ENCODE measurements at regions not wholly inside any gene's neighbourhood (a gene's known extent, or its start where the extent isn't known, plus 50 kb on each side); places are given as distances from the start of the nearest gene placed in this dataset.

DNA sequence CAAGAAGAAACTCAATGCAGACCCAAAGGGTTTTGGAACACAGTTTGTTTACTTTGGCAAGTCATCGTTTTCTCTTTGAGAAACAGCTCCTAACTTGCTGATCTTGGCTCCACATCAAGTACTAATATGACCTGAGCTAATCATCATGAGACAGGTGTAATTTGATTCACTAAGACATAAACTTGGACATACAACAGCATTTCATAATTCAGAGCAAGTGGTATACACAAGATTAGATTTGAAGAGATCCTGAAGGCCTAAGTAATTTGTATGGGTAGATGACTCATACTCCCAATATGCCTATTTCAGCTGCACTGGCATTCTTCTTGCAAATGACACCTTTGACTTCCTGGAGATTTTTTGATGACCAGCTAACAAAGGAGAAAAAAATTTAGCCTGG lies 1521.7 kb downstream of the RPA4 start:
- TF ChIP-seq, protein P1, sequence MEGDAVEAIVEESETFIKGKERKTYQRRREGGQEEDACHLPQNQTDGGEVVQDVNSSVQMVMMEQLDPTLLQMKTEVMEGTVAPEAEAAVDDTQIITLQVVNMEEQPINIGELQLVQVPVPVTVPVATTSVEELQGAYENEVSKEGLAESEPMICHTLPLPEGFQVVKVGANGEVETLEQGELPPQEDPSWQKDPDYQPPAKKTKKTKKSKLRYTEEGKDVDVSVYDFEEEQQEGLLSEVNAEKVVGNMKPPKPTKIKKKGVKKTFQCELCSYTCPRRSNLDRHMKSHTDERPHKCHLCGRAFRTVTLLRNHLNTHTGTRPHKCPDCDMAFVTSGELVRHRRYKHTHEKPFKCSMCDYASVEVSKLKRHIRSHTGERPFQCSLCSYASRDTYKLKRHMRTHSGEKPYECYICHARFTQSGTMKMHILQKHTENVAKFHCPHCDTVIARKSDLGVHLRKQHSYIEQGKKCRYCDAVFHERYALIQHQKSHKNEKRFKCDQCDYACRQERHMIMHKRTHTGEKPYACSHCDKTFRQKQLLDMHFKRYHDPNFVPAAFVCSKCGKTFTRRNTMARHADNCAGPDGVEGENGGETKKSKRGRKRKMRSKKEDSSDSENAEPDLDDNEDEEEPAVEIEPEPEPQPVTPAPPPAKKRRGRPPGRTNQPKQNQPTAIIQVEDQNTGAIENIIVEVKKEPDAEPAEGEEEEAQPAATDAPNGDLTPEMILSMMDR (conservative IDR thresholded peaks at IDR 0.05; ENCODE audit: low read depth, low read length), result no peak
- no peak overlapping the region for H3K4me3 ChIP-seq (ENCODE audit: low read depth, low read length)
- no peak for DNase-seq (ENCODE audit: low read depth)

DNA sequence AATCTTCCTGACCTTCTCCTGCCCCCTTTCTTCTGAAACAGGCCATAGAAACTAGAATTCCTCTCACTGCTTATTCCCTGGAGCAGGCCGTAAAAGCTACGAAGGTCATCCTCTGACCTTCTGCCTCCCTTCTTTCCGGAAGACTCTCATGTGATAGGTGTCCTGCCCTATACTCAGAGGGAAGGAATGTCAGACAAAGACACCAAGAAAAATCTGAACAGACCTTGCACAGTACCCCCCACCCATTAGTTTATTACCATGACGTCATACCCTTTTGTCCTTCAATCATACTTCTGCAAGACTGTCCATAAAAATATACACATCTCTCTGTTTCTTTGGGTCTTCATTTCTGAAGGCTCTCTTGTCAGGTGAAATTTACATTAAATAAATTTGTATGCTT lies 1523.9 kb downstream of the RPA4 start:
- DNase-seq (ENCODE audit: low read depth), result no peak
- TF ChIP-seq, protein P1 (conservative IDR thresholded peaks at IDR 0.05; ENCODE audit: low read depth, low read length), result no peak
- H3K4me3 ChIP-seq (ENCODE audit: low read depth, low read length), result no peak overlapping the region

DNA sequence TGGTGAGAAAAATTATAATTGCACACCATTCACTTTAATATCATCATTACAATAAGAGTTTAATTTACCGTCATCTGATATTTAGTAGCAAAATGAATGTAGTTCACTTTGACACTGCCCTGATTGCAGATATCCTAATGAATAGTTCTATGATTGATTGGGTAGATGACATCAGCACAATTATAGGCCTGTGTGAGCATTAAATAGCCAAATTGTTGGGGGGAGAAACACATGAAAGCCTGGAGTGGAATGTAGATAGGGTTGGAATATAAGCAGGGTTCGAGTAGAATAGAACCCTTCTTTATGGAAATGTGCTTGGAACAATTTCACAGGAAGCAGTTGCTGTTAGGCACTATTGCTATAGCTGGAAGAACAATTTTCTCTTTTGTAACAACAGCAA lies 1526.2 kb downstream of the RPA4 start:
- DNase-seq (ENCODE audit: low read depth), result no peak
- no peak overlapping the region for H3K4me3 ChIP-seq (ENCODE audit: low read depth, low read length)
- TF ChIP-seq, protein P1 (conservative IDR thresholded peaks at IDR 0.05; ENCODE audit: low read depth, low read length), result no peak

DNA sequence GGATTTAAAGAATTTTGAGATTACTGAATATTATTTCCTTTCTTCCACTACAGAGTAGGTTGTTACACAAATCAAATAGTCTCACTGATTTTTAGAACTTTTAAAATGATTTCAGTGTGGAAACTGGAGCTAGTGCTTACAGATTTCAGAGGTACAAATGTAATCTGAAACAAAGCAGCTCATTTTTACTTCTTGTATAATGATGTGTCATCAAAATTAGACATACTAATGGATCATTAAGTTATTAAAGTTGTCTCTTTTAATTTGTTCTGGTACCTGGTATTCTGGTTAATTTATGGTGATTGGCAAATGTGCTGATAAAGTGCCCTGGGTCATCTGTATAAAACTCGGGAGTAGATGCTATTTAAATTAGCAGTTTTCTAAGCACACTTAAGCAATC lies 1528.3 kb downstream of the RPA4 start:
- TF ChIP-seq, protein P1 (conservative IDR thresholded peaks at IDR 0.05; ENCODE audit: low read depth, low read length), result no peak
- H3K4me3 ChIP-seq (ENCODE audit: low read depth, low read length), result no peak overlapping the region
- DNase-seq (ENCODE audit: low read depth), result no peak

DNA sequence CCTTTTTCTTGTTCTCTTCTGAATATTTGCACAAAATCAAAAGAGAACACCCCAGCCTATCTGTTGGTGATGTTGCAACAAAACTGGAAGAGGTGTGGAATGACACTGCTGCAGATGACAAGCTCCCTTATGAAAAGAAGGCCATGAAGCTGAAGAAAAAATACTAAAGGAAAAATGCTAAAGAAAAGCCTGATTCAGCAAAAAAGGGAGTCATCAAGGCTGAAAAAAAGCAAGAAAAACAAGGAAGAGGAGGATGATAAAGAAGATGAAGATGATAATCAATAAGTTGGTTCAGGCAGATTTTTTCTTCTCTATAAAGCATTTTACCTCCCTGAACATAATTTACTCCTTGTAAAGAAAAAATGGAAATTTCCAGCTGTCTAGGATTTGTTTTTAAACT lies 1538.8 kb downstream of the RPA4 start:
- TF ChIP-seq, protein P1 (conservative IDR thresholded peaks at IDR 0.05; ENCODE audit: low read depth, low read length), result no peak

DNA sequence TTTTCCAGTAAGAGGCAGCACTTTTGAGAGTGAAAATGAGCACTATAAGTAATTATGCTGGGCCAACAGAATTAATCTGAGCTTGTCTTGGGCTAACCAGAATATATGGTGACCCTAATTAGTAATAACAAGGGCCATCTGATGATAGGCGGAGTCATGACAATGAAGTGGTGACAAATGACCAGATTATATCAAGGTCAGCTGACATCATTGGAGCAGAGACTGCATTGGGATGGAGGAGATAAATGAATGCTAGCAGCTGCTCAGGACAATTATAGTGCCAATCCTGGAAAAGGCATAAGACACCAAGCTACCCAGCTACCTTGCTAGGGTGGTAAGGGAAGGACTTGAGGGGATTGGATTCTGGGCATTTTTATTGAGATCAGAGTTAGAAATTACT lies 1548.7 kb downstream of the RPA4 start:
- H3K4me3 ChIP-seq (ENCODE audit: low read depth, low read length), result no peak overlapping the region
- TF ChIP-seq, protein P1 (conservative IDR thresholded peaks at IDR 0.05; ENCODE audit: low read depth, low read length), result no peak
- DNase-seq (ENCODE audit: low read depth), result no peak

More for the DNA sequence above, 1538.8 kb downstream of the RPA4 start:
- DNase-seq (ENCODE audit: low read depth), result no peak
- no peak overlapping the region for H3K4me3 ChIP-seq (ENCODE audit: low read depth, low read length)

DNA sequence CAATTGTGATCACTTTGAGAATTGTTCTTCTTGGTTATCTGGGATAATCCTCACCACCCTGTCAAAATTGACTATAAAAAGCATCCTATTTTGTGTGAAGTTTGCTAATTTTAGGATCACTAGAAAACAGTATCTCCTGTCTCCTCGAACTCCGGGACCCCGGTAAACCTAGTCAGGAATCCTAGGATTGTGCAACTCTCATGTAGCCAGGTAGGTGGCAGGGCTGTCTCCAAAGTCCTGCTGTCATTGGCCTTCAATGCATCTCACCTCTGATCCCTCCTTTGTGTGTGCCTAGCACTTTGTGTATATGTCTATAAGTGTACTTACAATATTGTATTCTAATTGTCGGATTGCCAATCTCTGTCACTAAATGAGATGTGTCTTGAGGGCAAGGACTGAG lies 1564.8 kb downstream of the RPA4 start:
- no peak for DNase-seq (ENCODE audit: low read depth)
- TF ChIP-seq, protein P1 (conservative IDR thresholded peaks at IDR 0.05; ENCODE audit: low read depth, low read length), result no peak
- no peak overlapping the region for H3K4me3 ChIP-seq (ENCODE audit: low read depth, low read length)

Data from epithelial cell of proximal tubule (primary cell).